ENCODE measurements at regions not wholly inside any gene's neighbourhood (a gene's known extent, or its start where the extent isn't known, plus 50 kb on each side); places are given as distances from the start of the nearest gene placed in this dataset.

DNA sequence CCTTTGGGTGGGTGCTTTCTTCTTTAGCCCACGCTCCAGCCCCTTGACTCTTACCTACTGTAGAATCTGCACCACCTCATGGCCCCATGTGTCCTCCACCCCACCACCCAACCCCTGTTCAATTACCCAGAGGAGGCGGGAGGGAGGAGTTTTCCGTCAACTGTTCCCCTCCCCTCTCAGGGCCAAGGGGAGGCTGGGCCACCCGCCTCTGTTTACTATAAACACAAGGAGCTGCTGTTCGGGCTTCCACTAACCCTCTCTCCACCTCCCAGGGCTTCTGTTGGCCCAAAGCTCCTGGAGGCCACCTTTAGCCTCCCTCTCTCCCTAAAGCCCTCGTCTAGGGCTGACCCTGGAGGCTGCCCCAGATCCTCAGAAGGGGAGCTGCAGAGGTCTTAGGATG lies 59.2 kb downstream of the FOXI1 start:
- no peak for TF ChIP-seq POLR2A (IDR thresholded peaks at IDR 0.05)
- TF ChIP-seq, protein P1, sequence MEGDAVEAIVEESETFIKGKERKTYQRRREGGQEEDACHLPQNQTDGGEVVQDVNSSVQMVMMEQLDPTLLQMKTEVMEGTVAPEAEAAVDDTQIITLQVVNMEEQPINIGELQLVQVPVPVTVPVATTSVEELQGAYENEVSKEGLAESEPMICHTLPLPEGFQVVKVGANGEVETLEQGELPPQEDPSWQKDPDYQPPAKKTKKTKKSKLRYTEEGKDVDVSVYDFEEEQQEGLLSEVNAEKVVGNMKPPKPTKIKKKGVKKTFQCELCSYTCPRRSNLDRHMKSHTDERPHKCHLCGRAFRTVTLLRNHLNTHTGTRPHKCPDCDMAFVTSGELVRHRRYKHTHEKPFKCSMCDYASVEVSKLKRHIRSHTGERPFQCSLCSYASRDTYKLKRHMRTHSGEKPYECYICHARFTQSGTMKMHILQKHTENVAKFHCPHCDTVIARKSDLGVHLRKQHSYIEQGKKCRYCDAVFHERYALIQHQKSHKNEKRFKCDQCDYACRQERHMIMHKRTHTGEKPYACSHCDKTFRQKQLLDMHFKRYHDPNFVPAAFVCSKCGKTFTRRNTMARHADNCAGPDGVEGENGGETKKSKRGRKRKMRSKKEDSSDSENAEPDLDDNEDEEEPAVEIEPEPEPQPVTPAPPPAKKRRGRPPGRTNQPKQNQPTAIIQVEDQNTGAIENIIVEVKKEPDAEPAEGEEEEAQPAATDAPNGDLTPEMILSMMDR (IDR thresholded peaks at IDR 0.05) = no peak

All from right lobe of liver (tissue), 4 donors.